ENCODE measurements at regions not wholly inside any gene's neighbourhood (a gene's known extent, or its start where the extent isn't known, plus 50 kb on each side); places are given as distances from the start of the nearest gene placed in this dataset.

GRCh38 chr9:710951-711745 is 130.3 kb upstream of the DMRT1 start:
- H3K9ac ChIP-seq (ENCODE audit: low read depth in 1 of 2, low read length in 2 of 2), result no peak overlapping the region
- H3K9me3 ChIP-seq (ENCODE audit: control insufficient read depth in 4 of 4, low read length in 3 of 4), result no peaks in the 10 kb centered on the region
- no peaks in the 10 kb centered on the region for H3K27me3 ChIP-seq (ENCODE audit: control insufficient read depth in 4 of 4, insufficient read depth in 4 of 4, low read length in 3 of 4)
- 96% methylated on average over 14 of the region's 14 CpGs for WGBS
- DNase-seq (ENCODE audit: low spot score), result no peak
- H3K4me1 ChIP-seq (ENCODE audit: control insufficient read depth in 4 of 4, insufficient read depth in 4 of 4, low read length in 3 of 4), result peaks cover 6 to 71% (median 52%) of the 10 kb centered on the region in 4 donors
- H3K4me3 ChIP-seq (ENCODE audit: low read depth in 1 of 3, low read length in 3 of 3), result no peak overlapping the region
- TF ChIP-seq CTCF (IDR thresholded peaks at IDR 0.05; ENCODE audit: low read depth, low read length, missing input control) (no peak), ZBTB33 (IDR thresholded peaks at IDR 0.05) (no peak), REST (IDR thresholded peaks at IDR 0.05) (no peak), TAF1 (conservative IDR thresholded peaks at IDR 0.05) (no peak), GABPA (IDR thresholded peaks at IDR 0.05 in 1 of 2, conservative IDR thresholded peaks at IDR 0.05 in 1 of 2) (no peak), RXRA (IDR thresholded peaks at IDR 0.05) (no peak), RAD21 (IDR thresholded peaks at IDR 0.05) (no peak), JUND (IDR thresholded peaks at IDR 0.05) (no peak), FOXA2 (IDR thresholded peaks at IDR 0.05) (no peak), ATF3 (IDR thresholded peaks at IDR 0.05) (no peak), EGR1 (IDR thresholded peaks at IDR 0.05; ENCODE audit: low read depth in 2 of 2) (no peak), NR2F2 (IDR thresholded peaks at IDR 0.05) (no peak), SP1 (IDR thresholded peaks at IDR 0.05) (no peak), FOXA1 (IDR thresholded peaks at IDR 0.05) (no peak), MAX (IDR thresholded peaks at IDR 0.05) (no peak)
- peak overlapping the region; percentile 32 to 93 for H3K27ac ChIP-seq (ENCODE audit: low read depth in 1 of 2, low read length in 2 of 2)
- H3K36me3 ChIP-seq (ENCODE audit: control insufficient read depth in 4 of 4, insufficient read depth in 3 of 4, low read depth in 1 of 4, low read length in 3 of 4), result peaks cover 4 to 33% (median 18%) of the 10 kb centered on the region in 4 donors
